ENCODE measurements at regions not wholly inside any gene's neighbourhood (a gene's known extent, or its start where the extent isn't known, plus 50 kb on each side); places are given as distances from the start of the nearest gene placed in this dataset.

DNA sequence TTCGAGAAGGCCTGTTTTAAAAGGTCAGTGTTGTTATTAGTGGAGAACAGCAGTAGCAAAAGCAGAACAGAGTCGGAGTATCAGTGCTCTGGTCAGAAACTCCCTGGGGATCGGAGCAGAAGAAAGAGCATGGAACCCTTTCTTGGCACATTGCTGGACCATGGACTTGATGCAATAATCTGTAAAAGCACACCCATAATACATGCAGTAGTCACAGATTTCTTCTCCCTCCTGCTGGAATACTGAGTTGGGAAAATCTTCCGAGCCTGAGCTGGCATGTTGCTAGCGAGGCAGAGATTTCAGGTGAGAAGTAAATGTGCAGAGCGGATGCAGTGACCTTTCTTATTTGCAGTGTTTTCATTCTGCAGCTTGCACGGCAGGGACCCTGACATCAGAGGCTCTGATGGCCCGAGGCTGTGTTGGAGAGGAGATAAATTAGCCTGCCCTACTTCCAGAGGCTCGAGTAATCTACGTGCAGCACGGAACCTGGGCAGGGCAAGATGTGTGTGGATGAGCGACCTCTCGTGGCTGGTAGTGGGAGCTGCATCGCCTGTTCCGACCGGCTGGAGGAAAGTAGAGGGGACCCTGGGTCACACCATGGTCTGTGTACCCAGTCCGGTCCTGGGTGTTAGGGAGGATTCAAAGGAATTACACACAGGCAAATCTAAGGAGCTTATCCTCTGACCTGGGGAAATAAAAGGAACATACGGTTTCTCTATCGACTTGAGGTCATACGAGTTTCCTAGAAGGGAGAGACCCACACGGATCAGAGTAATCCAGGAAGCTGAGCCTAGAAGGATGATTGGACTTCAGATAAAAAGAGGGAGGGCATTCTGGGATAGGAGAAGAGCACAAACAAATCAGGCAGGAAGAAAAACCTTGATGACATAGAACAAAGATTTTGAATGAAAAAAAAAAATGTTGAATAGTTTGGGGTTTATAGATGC lies 137.0 kb upstream of the STMND1 start:
- TF ChIP-seq CTCF (IDR thresholded peaks at IDR 0.05), result peak; percentile 81 to 88
- DNase-seq, result peak; percentile 64 to 82
- H3K4me1 ChIP-seq, result peaks cover 0 to 8% (median 7%) of the 10 kb centered on the region in 4 donors
- H3K9me3 ChIP-seq, result no peaks in the 10 kb centered on the region
- H3K27ac ChIP-seq, result no peak overlapping the region
- no peaks in the 10 kb centered on the region for H3K36me3 ChIP-seq
- H3K4me3 ChIP-seq, result peak overlapping the region in 1 of 2 donors; percentile 26
- intact Hi-C loops (cut with DNase I; ENCODE audit: low total_unique reads), result loop anchor here (10.0 kb wide), 2 partner anchors 180 to 630 kb away; no protein-coding TSS in a partner anchor
- peaks cover 0 to 2% of the 10 kb centered on the region in 2 donors for H3K27me3 ChIP-seq

- intact Hi-C loops (cut with DNase I; ENCODE audit: low total_unique reads), result loop anchor here (10.0 kb wide), 2 partner anchors 177 to 627 kb away; no protein-coding TSS in a partner anchor
- no peak for DNase-seq
- Histone ChIP-seq H3K4me1 (peaks cover 0 to 8% (median 7%) of the 10 kb centered on the region in 4 donors), H3K4me3 (no peak overlapping the region), H3K36me3 (no peaks in the 10 kb centered on the region), H3K27ac (no peak overlapping the region), H3K9me3 (no peaks in the 10 kb centered on the region), H3K27me3 (peaks cover 0 to 2% of the 10 kb centered on the region in 2 donors)
- no peak for TF ChIP-seq CTCF (IDR thresholded peaks at IDR 0.05)
These were observed 140.3 kb upstream of the STMND1 start for GRCh38 chr6:16961577-16961976.

- H3K36me3 ChIP-seq, result no peaks in the 10 kb centered on the region
- peaks cover 0 to 2% of the 10 kb centered on the region in 2 donors for H3K27me3 ChIP-seq
- intact Hi-C loops (cut with DNase I; ENCODE audit: low total_unique reads), result loop anchor here (10.0 kb wide), 2 partner anchors 175 to 625 kb away; no protein-coding TSS in a partner anchor
- no peak for TF ChIP-seq CTCF (IDR thresholded peaks at IDR 0.05)
- H3K4me1 ChIP-seq, result peaks cover 0 to 5% (median 4%) of the 10 kb centered on the region in 4 donors
- no peaks in the 10 kb centered on the region for H3K9me3 ChIP-seq
- H3K27ac ChIP-seq, result no peak overlapping the region
- DNase-seq, result no peak
- no peak overlapping the region for H3K4me3 ChIP-seq
These were observed 142.1 kb upstream of the STMND1 start for GRCh38 chr6:16959789-16960188.

DNA sequence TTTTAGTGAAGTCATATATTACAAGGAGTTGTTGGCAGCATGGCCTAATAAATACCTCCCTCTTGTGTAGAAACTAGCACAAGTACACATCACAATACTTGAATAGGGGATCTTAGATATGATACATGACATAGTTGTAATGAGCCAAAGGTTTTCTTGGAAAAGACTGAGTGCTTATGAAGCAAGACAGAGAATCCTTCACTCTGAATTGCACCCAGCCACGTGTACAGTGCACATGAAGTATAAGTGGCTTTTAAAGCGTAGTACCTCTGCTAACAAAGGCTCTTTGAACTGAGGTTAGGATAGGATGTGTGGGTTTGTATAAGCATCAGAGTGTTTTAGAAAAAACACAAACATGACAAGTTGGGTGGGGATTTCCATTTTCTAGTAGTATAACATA lies 145.5 kb upstream of the STMND1 start:
- Histone ChIP-seq H3K4me3 (no peak overlapping the region), H3K4me1 (no peaks in the 10 kb centered on the region), H3K9me3 (no peaks in the 10 kb centered on the region), H3K27me3 (no peaks in the 10 kb centered on the region), H3K27ac (no peak overlapping the region), H3K36me3 (no peaks in the 10 kb centered on the region)
- intact Hi-C loops (cut with DNase I; ENCODE audit: low total_unique reads), result no loop called here
- DNase-seq, result no peak
- TF ChIP-seq CTCF (IDR thresholded peaks at IDR 0.05), result no peak

- no peak for DNase-seq
- no peaks in the 10 kb centered on the region for H3K36me3 ChIP-seq
- no peaks in the 10 kb centered on the region for H3K9me3 ChIP-seq
- H3K4me1 ChIP-seq, result no peaks in the 10 kb centered on the region
- no peak for TF ChIP-seq CTCF (IDR thresholded peaks at IDR 0.05)
- no peak overlapping the region for H3K27ac ChIP-seq
- intact Hi-C loops (cut with DNase I; ENCODE audit: low total_unique reads), result no loop called here
- H3K27me3 ChIP-seq, result no peaks in the 10 kb centered on the region
- H3K4me3 ChIP-seq, result no peak overlapping the region
These were observed 146.0 kb upstream of the STMND1 start for GRCh38 chr6:16955899-16956298.
